ENCODE measurements at regions not wholly inside any gene's neighbourhood (a gene's known extent, or its start where the extent isn't known, plus 50 kb on each side); places are given as distances from the start of the nearest gene placed in this dataset.
"Not testable (repeated sequence)": the region's sequence is repeated elsewhere in the genome, so short reads cannot be mapped to it uniquely, and the experiment has no call there.

DNA sequence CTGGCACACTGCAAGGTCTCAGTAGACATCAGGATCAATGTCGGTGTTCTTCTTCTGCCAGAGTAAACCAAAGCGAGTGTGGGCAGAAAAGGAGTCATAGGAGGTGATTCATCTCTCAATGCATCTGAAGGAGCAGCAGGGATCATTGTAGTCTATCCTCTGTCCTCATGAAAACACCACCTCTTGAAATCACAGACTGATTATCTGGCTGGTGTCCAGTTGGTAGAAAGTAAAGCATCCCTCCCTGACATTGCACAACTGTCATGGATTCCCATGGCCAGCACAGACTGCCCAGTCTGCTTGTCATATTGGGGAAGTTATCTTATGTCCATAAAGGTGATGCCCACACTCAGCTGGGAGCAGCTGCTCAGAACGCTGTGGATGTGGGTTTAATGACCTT is 74.1 kb downstream of the ABCC12 start:
- intact Hi-C loops (cut with micrococcal nuclease) = no loop called here
- no peak overlapping the region for H3K27ac Mint-ChIP-seq
- H3K27me3 Mint-ChIP-seq = no peaks in the 10 kb centered on the region
- H3K4me3 Mint-ChIP-seq = no peak overlapping the region
- no peaks in the 10 kb centered on the region for H3K4me1 Mint-ChIP-seq
- no peak for DNase-seq
- no peaks in the 10 kb centered on the region for H3K9me3 Mint-ChIP-seq
- no peaks in the 10 kb centered on the region for H3K36me3 Mint-ChIP-seq (ENCODE audit: low read depth)

DNA sequence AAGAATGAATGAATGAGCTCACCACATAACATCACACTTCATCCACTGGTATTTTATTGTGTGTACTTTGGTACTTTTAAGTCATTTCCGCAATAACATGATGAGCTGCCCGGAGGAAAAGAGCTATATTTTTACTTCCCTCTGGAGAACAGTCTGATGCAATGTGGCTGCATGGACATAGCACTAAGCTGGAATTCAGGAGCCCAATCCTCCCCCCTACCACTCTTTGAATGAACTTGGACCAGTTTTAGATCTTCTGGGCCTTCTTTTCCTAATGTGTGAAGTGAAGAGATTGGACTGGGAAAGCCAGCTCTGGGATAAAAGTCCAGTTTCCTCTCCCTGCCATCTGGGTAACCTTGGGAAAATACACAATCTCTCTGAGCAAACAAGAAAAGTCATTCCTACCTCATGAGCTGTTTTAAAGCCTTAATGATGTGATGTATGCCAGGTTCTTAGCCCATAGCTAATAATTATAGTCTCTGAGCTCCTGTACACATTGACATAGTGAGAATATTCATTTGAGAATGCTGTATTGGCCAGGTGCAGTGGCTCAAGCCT is 79.3 kb downstream of the ABCC12 start:
- no peak for DNase-seq
- no peak overlapping the region for H3K4me3 Mint-ChIP-seq
- H3K9me3 Mint-ChIP-seq = no peaks in the 10 kb centered on the region
- H3K4me1 Mint-ChIP-seq = no peaks in the 10 kb centered on the region
- intact Hi-C loops (cut with micrococcal nuclease) = no loop called here
- H3K27ac Mint-ChIP-seq = no peak overlapping the region
- no peaks in the 10 kb centered on the region for H3K27me3 Mint-ChIP-seq
- H3K36me3 Mint-ChIP-seq (ENCODE audit: low read depth) = no peaks in the 10 kb centered on the region

DNA sequence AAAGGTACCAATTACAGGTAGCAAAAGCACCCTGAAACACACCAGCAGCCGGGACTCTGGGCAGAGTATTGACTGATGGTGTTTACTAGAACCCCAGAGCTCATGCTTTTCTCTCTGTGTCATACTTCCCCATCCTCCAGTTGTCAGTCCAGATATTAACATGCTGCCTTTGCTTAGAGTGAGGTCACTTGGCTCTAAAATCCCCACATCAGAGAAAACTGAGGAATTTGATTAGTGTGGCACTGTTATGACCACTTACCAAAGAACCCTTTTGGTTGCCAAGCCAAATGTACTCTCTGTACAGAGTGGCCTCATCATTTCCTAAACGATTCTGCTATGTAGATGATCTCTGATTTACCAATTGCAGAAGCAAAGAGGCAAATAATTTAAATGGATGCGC is 80.4 kb downstream of the ABCC12 start:
- intact Hi-C loops (cut with micrococcal nuclease) = no loop called here

DNA sequence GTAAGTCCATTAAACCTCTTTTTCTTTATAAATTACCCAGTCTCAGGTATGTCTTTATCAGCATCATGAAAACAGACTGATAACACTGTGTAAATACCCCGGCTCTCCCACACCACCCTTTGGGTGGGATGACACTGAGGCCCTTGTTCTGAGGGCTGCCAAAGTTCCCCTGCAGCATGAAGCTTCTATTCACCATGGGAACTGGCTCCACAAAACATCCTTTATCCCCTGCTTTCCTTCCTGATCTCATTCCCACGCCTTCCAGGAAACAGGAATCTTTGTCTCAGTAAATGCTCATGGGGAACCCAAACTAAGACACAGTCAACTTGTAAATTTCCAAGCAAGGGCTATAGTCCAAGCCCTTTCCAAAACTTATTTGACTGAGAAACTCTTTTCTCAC is 88.4 kb downstream of the ABCC12 start:
- Mint-ChIP-seq H3K4me1 (no peaks in the 10 kb centered on the region), H3K27me3 (no peaks in the 10 kb centered on the region), H3K9me3 (peaks cover 3% of the 10 kb centered on the region), H3K4me3 (no peak overlapping the region), H3K27ac (no peak overlapping the region), H3K36me3 (ENCODE audit: low read depth) (no peaks in the 10 kb centered on the region)
- DNase-seq = no peak
- intact Hi-C loops (cut with micrococcal nuclease) = no loop called here

More for the DNA sequence above, 80.4 kb downstream of the ABCC12 start:
- Mint-ChIP-seq H3K9me3 (no peaks in the 10 kb centered on the region), H3K27ac (no peak overlapping the region), H3K4me1 (no peaks in the 10 kb centered on the region), H3K36me3 (ENCODE audit: low read depth) (no peaks in the 10 kb centered on the region), H3K4me3 (no peak overlapping the region), H3K27me3 (no peaks in the 10 kb centered on the region)
- no peak for DNase-seq

DNA sequence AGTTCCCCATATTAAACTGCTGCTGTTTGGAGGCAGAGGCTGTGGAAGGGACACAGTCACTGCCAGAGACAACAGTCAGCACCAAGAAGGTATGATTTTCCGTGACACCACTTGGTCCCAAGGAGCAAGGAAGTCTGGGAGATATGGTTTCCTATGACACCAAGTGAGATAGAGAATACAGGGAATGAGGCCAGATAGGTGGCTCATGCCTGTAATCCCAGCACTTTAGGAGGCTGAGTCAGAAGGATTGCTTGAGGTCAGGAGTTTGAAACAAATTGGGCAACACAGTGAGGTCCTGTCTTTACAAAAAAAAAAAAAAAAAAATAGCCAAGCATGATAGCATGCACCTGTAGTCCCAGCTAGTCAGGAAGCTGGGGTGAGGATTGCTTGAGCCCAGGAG is 90.8 kb downstream of the ABCC12 start:
- no peak for DNase-seq
- no peaks in the 10 kb centered on the region for H3K4me1 Mint-ChIP-seq
- H3K36me3 Mint-ChIP-seq (ENCODE audit: low read depth) = no peaks in the 10 kb centered on the region
- peaks cover 3% of the 10 kb centered on the region for H3K9me3 Mint-ChIP-seq
- no peak overlapping the region for H3K27ac Mint-ChIP-seq
- peaks cover 1% of the 10 kb centered on the region for H3K27me3 Mint-ChIP-seq
- H3K4me3 Mint-ChIP-seq = no peak overlapping the region
- intact Hi-C loops (cut with micrococcal nuclease) = no loop called here

DNA sequence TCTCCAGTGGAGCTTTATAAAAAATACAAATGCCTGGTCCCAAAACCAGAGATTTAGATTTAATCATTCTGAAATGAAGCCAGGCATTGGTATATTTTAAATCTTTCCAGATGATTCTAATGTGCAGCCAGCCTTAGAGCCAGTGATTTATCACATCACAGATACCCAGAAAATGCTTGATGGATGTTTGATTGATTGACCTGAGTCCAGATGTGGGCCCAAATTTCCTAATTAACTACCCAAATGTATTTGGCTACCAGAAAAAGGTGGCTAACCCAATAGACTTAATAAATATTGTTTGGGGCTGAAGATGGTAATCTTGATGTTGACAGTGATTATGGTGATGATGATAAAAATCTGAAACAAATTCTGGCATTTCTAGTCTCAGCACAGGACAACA is 93.1 kb downstream of the ABCC12 start:
- no peak overlapping the region for H3K27ac Mint-ChIP-seq
- peaks cover 1% of the 10 kb centered on the region for H3K27me3 Mint-ChIP-seq
- no peaks in the 10 kb centered on the region for H3K36me3 Mint-ChIP-seq (ENCODE audit: low read depth)
- intact Hi-C loops (cut with micrococcal nuclease) = no loop called here
- no peak overlapping the region for H3K4me3 Mint-ChIP-seq
- peaks cover 3% of the 10 kb centered on the region for H3K9me3 Mint-ChIP-seq
- no peak for DNase-seq
- H3K4me1 Mint-ChIP-seq = no peaks in the 10 kb centered on the region

DNA sequence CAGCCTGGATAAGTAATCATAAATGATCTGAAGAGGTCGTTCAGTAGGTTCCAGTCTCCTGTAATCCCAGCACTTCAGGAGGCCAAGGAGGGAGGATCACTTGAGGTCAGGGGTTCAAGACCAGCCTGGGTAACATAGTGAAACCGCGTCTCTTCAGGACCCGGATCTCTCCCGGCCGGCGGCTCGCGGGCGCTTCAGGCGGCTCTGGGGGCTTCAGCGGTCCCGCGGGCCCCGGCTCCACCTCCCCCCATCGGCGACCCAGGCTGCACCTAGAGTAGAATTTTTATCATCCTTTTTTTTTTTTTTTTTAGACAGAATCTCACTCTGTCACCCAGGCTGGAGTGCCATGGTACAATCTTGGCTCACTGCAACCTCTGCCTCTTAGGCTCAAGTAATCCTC is 95.9 kb downstream of the ABCC12 start:
- Mint-ChIP-seq H3K9me3 (peaks cover 3% of the 10 kb centered on the region), H3K27me3 (peaks cover 6% of the 10 kb centered on the region), H3K27ac (no peak overlapping the region), H3K4me1 (no peaks in the 10 kb centered on the region), H3K36me3 (ENCODE audit: low read depth) (no peaks in the 10 kb centered on the region), H3K4me3 (no peak overlapping the region)
- no peak for DNase-seq
- intact Hi-C loops (cut with micrococcal nuclease) = loop anchor here (5.0 to 10.0 kb wide), 2 partner anchors 97 to 1115 kb away; partner anchors contain the start of gene ABCC12

DNA sequence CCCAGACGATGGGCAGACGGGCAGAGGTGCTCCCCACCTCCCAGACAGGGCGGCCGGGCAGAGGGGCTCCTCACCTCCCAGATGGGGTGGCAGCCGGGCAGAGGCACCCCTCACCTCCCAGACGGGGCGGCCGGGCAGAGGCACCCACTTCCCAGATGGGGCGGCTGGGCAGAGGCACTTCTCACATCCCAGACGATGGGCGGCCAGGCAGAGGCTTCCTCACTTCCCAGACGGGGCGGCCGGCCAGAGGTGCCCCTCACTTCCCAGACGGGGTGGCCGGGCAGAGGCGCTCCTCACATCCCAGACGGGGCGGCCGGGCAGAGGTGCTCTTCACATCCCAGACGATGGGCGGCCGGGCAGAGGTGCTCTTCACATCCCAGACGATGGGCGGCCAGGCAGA is 96.6 kb downstream of the ABCC12 start:
- H3K4me1 Mint-ChIP-seq; H3K4me3 Mint-ChIP-seq; H3K27ac Mint-ChIP-seq; H3K36me3 Mint-ChIP-seq (ENCODE audit: low read depth); H3K9me3 Mint-ChIP-seq; DNase-seq: not testable (repeated sequence)
- intact Hi-C loops (cut with micrococcal nuclease) = loop anchor here (5.0 to 10.0 kb wide), 2 partner anchors 98 to 1114 kb away; partner anchors contain the start of gene ABCC12
- peaks cover 11% of the 10 kb centered on the region for H3K27me3 Mint-ChIP-seq

DNA sequence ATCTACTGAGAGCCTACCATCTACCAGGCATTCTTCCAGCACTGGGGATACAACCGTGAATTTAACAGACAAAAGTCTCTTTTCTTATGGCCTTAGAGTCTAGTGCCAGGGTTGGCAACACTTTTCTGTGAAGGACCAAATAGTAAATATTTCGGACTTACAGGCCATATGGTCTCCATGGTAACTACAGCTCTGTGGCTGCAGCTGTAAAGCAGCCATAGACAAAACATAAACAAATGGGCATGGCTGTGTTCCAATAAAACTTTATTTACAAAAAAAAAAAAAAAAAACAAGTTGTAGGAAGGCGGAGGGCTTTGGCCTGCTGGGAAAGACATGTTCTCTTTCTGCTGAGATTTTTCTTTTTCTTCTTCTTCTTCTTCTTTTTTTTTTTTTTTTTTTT is 98.7 kb downstream of the ABCC12 start:
- no peaks in the 10 kb centered on the region for H3K36me3 Mint-ChIP-seq (ENCODE audit: low read depth)
- no peak overlapping the region for H3K4me3 Mint-ChIP-seq
- no peaks in the 10 kb centered on the region for H3K9me3 Mint-ChIP-seq
- no peak for DNase-seq
- peaks cover 16% of the 10 kb centered on the region for H3K27me3 Mint-ChIP-seq
- no peaks in the 10 kb centered on the region for H3K4me1 Mint-ChIP-seq
- H3K27ac Mint-ChIP-seq = no peak overlapping the region
- intact Hi-C loops (cut with micrococcal nuclease) = loop anchor here (5.0 to 10.0 kb wide), 2 partner anchors 100 to 1112 kb away; partner anchors contain the start of gene ABCC12

DNA sequence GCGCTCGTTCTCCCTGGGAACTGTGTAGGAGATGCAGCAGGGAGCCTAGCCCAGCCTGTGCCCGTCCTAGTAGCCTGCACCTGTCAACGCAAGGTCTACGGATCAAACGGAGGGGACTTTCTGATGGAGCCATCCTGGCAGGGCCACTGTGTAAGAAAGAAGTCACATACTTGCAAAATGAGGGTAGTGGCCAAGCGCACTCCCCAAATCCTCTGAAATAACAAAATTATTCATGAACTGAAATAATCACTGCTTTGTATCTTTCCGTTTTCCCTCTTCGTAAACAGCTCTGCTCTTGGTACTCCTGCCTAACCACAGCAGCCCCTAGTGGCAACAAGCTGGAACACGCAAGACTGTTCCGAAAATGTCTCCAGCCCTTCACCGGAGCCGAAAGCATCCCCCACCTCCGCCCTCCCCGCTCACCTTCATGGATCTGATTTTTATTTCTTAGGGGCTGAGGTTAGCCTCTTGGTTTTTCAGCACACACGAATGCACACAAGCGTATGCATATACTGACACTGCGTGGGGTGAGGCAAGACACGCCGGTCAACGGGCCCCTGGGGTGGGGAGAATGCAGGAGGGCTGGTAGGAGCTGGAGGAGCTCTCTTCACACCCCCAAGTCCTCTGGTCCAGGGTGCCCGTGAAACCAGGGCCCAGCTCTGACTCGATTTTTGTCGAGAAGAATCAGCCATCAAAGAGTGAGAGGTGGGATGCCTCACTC is 100.8 kb downstream of the ABCC12 start:
- intact Hi-C loops (cut with micrococcal nuclease) = loop anchor here (1.0 to 10.0 kb wide), 4 partner anchors 102 to 1110 kb away; partner anchors contain the start of gene ABCC12
- peak; percentile 80 for DNase-seq
- Mint-ChIP-seq H3K36me3 (ENCODE audit: low read depth) (no peaks in the 10 kb centered on the region), H3K4me1 (no peaks in the 10 kb centered on the region), H3K27me3 (peaks cover 16% of the 10 kb centered on the region), H3K4me3 (no peak overlapping the region), H3K9me3 (no peaks in the 10 kb centered on the region), H3K27ac (no peak overlapping the region)

DNA sequence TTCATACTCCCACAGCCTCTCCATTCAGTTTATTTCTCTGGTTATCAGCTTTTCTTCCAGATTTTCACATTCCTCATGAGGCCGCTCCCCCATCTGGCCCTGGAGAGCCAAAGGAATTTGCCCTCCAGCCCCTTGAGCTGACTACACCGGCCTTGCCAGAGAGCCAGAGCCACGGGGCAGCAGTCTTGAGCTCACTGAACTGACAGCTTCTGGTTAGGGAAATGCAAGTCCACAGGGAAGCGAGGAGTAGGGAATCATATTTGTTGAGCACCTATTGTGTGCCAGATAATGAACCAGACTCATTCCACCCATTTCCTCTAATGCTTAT is 102.4 kb downstream of the ABCC12 start:
- Mint-ChIP-seq H3K27ac (no peak overlapping the region), H3K4me3 (no peak overlapping the region), H3K9me3 (no peaks in the 10 kb centered on the region), H3K27me3 (peaks cover 16% of the 10 kb centered on the region), H3K36me3 (ENCODE audit: low read depth) (no peaks in the 10 kb centered on the region), H3K4me1 (no peaks in the 10 kb centered on the region)
- no peak for DNase-seq
- intact Hi-C loops (cut with micrococcal nuclease) = loop anchor here (10.0 kb wide), 1 partner anchor 1109 kb away; no protein-coding TSS in a partner anchor

DNA sequence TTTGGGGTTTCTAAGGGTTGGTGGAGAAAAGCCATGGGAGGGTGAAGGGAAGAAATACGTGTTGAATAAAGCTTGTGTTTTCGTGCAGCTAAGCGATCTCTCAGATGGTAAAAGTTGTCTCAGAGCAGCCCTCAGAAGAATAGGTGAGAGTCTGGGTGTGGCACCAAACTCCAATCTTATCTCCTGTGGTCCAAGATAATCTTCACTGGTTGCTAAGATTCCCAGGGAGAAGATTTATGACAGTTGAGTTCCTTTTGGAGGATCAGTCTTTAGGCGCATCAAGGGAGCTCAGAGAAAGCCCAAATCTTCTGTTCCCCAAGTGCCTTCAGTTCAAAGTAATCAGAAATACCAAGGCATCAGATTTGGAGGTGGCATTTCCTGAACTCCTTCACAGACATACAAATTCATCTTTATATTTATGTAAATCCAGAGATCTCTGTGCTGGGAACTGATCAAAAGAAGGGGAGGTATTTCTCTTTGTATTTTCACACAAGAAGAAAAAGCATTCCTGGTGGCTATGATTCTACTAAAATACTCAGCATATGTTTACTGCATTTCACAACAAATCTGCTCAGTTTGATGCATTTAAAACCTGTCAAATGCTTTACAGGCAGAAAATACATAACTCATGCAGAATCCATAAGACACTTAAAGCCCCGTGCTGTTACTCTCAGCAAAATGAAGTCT is 102.9 kb downstream of the ABCC12 start:
- Mint-ChIP-seq H3K36me3 (ENCODE audit: low read depth) (no peaks in the 10 kb centered on the region), H3K4me1 (no peaks in the 10 kb centered on the region), H3K27me3 (peaks cover 16% of the 10 kb centered on the region), H3K9me3 (no peaks in the 10 kb centered on the region), H3K27ac (no peak overlapping the region), H3K4me3 (no peak overlapping the region)
- intact Hi-C loops (cut with micrococcal nuclease) = loop anchor here (10.0 kb wide), 1 partner anchor 1108 kb away; no protein-coding TSS in a partner anchor
- DNase-seq = no peak

DNA sequence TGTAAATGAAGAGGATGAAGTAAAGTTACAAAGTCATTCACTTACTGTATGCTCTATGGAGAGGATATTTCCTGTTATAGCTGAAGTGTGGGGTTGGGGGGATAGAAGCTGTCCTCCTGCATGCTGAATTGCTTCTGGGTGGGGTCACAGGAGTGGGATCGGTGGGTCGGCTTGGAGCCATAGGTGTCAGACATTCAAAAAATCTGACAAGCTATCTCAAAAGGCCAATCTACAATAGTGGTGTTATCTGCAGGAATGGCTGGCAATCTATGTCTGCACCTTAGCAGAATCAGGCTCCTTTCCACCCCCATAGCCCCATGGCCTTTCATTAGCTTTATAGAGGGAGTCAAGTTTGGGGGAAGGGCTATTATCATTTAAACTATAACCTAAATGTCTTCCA is 104.9 kb downstream of the ABCC12 start:
- Mint-ChIP-seq H3K4me3 (no peak overlapping the region), H3K9me3 (no peaks in the 10 kb centered on the region), H3K36me3 (ENCODE audit: low read depth) (no peaks in the 10 kb centered on the region), H3K4me1 (no peaks in the 10 kb centered on the region), H3K27ac (no peak overlapping the region), H3K27me3 (peaks cover 16% of the 10 kb centered on the region)
- no peak for DNase-seq
- intact Hi-C loops (cut with micrococcal nuclease) = loop anchor here (10.0 kb wide), 1 partner anchor 1106 kb away; no protein-coding TSS in a partner anchor

DNA sequence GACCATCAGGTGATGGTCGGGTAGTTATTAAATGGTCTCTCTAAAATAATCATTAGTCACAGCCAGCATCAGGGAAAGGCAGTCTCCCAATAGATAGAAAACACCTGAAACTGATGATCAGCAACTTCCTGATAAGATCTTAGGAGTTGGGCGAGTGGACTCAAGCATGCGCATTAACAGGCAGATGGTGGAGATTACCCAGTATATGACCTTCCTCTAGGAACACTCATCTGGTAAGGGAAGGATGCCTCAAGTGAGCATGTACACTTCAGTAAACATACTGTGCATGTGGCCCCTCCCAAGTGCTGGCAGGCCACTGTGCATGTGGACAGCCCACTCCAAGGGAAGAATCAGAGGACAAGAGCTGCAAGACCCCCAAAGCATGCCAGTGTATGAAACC is 105.9 kb downstream of the ABCC12 start:
- H3K27me3 Mint-ChIP-seq = peaks cover 10% of the 10 kb centered on the region
- no peak overlapping the region for H3K4me3 Mint-ChIP-seq
- no peak overlapping the region for H3K27ac Mint-ChIP-seq
- H3K4me1 Mint-ChIP-seq = no peaks in the 10 kb centered on the region
- intact Hi-C loops (cut with micrococcal nuclease) = loop anchor here (10.0 kb wide), 1 partner anchor 1105 kb away; no protein-coding TSS in a partner anchor
- no peaks in the 10 kb centered on the region for H3K36me3 Mint-ChIP-seq (ENCODE audit: low read depth)
- no peak for DNase-seq
- no peaks in the 10 kb centered on the region for H3K9me3 Mint-ChIP-seq

Data from activated CD4-positive, alpha-beta T cell treated with anti-CD3 and anti-CD28 coated beads, Interleukin-2, amount 10 ng/mL, durations not matched to agents 24 days and 14 days (primary cell).